HepG2 (cell line): ENCODE measurements at regions not wholly inside any gene's neighbourhood (a gene's known extent, or its start where the extent isn't known, plus 50 kb on each side); places are given as distances from the start of the nearest gene placed in this dataset.

Experiments
- ATAC-seq: fragments of 200-7000 bp; cut with Tn5 transposase; 3 replicates; pipeline ENCODE4 v1.9.1; 2020; ENCODE audit warnings: mild to moderate bottlenecking, moderate library complexity
- BruUV-seq: library from RNA; stranded (reverse); fragments of 400-500 nt; replicated peaks from 2 replicates; lab custom pipeline; 2021; lab: Mats Ljungman, UMichigan
- CTCF ChIA-PET: fragments of 300-600 bp; formaldehyde crosslinking; extraction: SDS; loops from one replicate; lab custom pipeline; 2021; ENCODE audit warnings: low total read pairs, inconsistent platforms, low intra/inter-chr PET ratio; lab: Yijun Ruan, JAX
- POLR2A ChIA-PET: fragments of 350-600 bp; sonication (Branson Sonifier 250); formaldehyde crosslinking; loops from one replicate; lab custom pipeline; 2020; ENCODE audit warnings: antibody characterized with exemption, inconsistent platforms; lab: Yijun Ruan, JAX
- DNase-seq: peaks from one replicate; pipeline ENCODE4 v3.0.0-alpha.2; 2015; ENCODE audit warnings: low spot score
- FAIRE-seq: peaks from 3 replicates; lab custom pipeline; 2011; peaks lifted over from hg19 to GRCh38; lab: Jason Lieb, UNC
- H2AFZ ChIP-seq: one replicate; pipeline ENCODE4 v1.6.1; 2011; ENCODE audit warnings: low read length, inconsistent platforms
- H3K27ac ChIP-seq: fragments of 300-600 bp; 3 replicates; pipeline ENCODE4 v1.8.0; 2011; ENCODE audit warnings: mixed run types, mild to moderate bottlenecking, mixed read lengths, low read length, inconsistent platforms; ENCODE audit not compliant: insufficient read depth; ENCODE audit errors: extremely low read length
- H3K27me3 ChIP-seq, 2 experiments: fragments of 200-600 bp in 1 of 2; 2 replicates in 1 of 2; 3 replicates in 1 of 2; pipeline versions ENCODE4 v1.6.0 to v1.8.0; 2011; ENCODE audit warnings: low read length in 2 of 2, mild to moderate bottlenecking in 2 of 2, moderate library complexity in 2 of 2, inconsistent platforms in 1 of 2; ENCODE audit not compliant: insufficient read depth in 2 of 2, control insufficient read depth in 1 of 2
- H3K36me3 ChIP-seq, 2 experiments: fragments of 200-600 bp in 1 of 2; replicated peaks in 1 of 2; 2 replicates in 1 of 2; 3 replicates in 1 of 2; pipeline versions ENCODE4 v1.5.1 to v1.8.0; 2011; ENCODE audit warnings: low read length in 2 of 2, inconsistent platforms in 1 of 2; ENCODE audit not compliant: insufficient read depth in 2 of 2, control insufficient read depth in 1 of 2
- H3K4me1 ChIP-seq: 2 replicates; pipeline ENCODE4 v1.5.1; 2012; ENCODE audit warnings: low read length, inconsistent platforms; ENCODE audit not compliant: insufficient read depth
- H3K4me2 ChIP-seq: 2 replicates; pipeline ENCODE4 v1.6.0; 2011; ENCODE audit warnings: low read depth, low read length, inconsistent platforms
- H3K4me3 ChIP-seq, 3 experiments: fragments of 200-600 bp in 1 of 3; sonication (generic), shearing (Covaris generic) in 1 of 3; replicated peaks in 1 of 3; 2 replicates each; pipeline ENCODE4 v1.5.1; 2011 to 2016; ENCODE audit warnings: low read length in 3 of 3, inconsistent platforms in 2 of 3, low read depth in 2 of 3, mild to moderate bottlenecking in 2 of 3, control low read depth in 1 of 3, mixed read lengths in 1 of 3; ENCODE audit not compliant: insufficient read depth in 1 of 3
- H3K79me2 ChIP-seq: one replicate; pipeline ENCODE4 v1.6.1; 2011; ENCODE audit warnings: low read length, inconsistent platforms; ENCODE audit not compliant: insufficient read depth
- H3K9ac ChIP-seq: 2 replicates; pipeline ENCODE4 v1.6.0; 2011; ENCODE audit warnings: mild to moderate bottlenecking, low read depth, low read length, inconsistent platforms; ENCODE audit not compliant: insufficient read depth
- H3K9me3 ChIP-seq: 2 replicates; pipeline ENCODE4 v1.5.1; 2012; ENCODE audit warnings: mild to moderate bottlenecking, low read length
- H4K20me1 ChIP-seq: 2 replicates; pipeline ENCODE4 v1.6.0; 2011; ENCODE audit warnings: inconsistent platforms, mild to moderate bottlenecking, low read length, moderate library complexity; ENCODE audit not compliant: insufficient read depth
- AGO1 ChIP-seq: fragments of 200-400 bp; formaldehyde crosslinking; IDR thresholded peaks from 2 replicates; pipeline ENCODE4 v1.6.1; 2017; ENCODE audit warnings: mild to moderate bottlenecking, low read depth, low read length, moderate library complexity; ENCODE audit not compliant: poor library complexity, severe bottlenecking
- LCORL ChIP-seq, 2 experiments: fragments of 450-650 bp in 1 of 2; sonication (generic) in 1 of 2; formaldehyde crosslinking in 1 of 2; IDR thresholded peaks; 2 replicates each; pipeline versions ENCODE4 v1.5.0 to v1.6.1; 2017 to 2020; ENCODE audit warnings: antibody characterized with exemption in 1 of 2, missing genetic modification reagents in 1 of 2
- MXD4 ChIP-seq: IDR thresholded peaks from 2 replicates; pipeline ENCODE4 v1.6.1; 2016; ENCODE audit warnings: mild to moderate bottlenecking, missing biosample characterization, missing genetic modification reagents
- NFKB2 ChIP-seq: sonication (generic); formaldehyde crosslinking; IDR thresholded peaks from 2 replicates; pipeline ENCODE4 v1.4.0; 2020; ENCODE audit warnings: missing genetic modification reagents, borderline replicate concordance
- ZNF205 ChIP-seq: IDR thresholded peaks from 2 replicates; pipeline ENCODE4 v1.6.1; 2018; ENCODE audit warnings: missing biosample characterization, missing genetic modification reagents
- ZNF44 ChIP-seq: sonication (generic); formaldehyde crosslinking; IDR thresholded peaks from 2 replicates; pipeline ENCODE4 v1.5.1; 2020; ENCODE audit warnings: mild to moderate bottlenecking, missing genetic modification reagents
- ZNF773 ChIP-seq: sonication (generic); formaldehyde crosslinking; IDR thresholded peaks from 2 replicates; pipeline ENCODE4 v1.4.0; 2020; ENCODE audit warnings: missing genetic modification reagents, borderline replicate concordance
- in situ Hi-C: cut with HindIII; loops from 2 replicates; pipeline ENCODE4 v1.10.0; 2017; ENCODE audit warnings: low pct_unique_long_range_greater_than_20kb; ENCODE audit not compliant: extremely low pct_ligation_motif_present
- intact Hi-C: fragments of 100-400 bp; cut with micrococcal nuclease; formaldehyde crosslinking; loops from one replicate; pipeline ENCODE4 v1.10.0; 2022; ENCODE audit not compliant: unreplicated experiment
- TF ChIP-seq, protein P1 (sequence below): sonication (generic); formaldehyde crosslinking; IDR thresholded peaks from 2 replicates; pipeline ENCODE4 v1.8.1; 2023; ENCODE audit warnings: mild to moderate bottlenecking, missing genetic modification reagents, borderline replicate concordance
- TF ChIP-seq, protein P2 (sequence below): sonication (generic); formaldehyde crosslinking; IDR thresholded peaks from 2 replicates; pipeline ENCODE4 v1.5.0; 2020; ENCODE audit warnings: mild to moderate bottlenecking, missing genetic modification reagents, moderate library complexity

GRCh38 chr3:72118628-72119027, 333.7 kb upstream of the PROK2 start:
- ATAC-seq, result no peak
- H2AFZ ChIP-seq, result no peak overlapping the region
- intact Hi-C loops (no loop called here), in situ Hi-C loops (no loop called here)
- FAIRE-seq, result no peak
- CTCF ChIA-PET, result no interaction called here
- TF ChIP-seq AGO1, result no peak
- no peak for TF ChIP-seq ZNF205 (CRISPR knock-in tag)
- TF ChIP-seq ZNF44 (CRISPR knock-in tag), result no peak
- TF ChIP-seq ZNF773 (CRISPR knock-in tag), result no peak
- TF ChIP-seq NFKB2, result no peak
- no peak for TF ChIP-seq LCORL (IDR thresholded peaks at IDR 0.05)
- no peak for TF ChIP-seq LCORL (CRISPR knock-in tag; IDR thresholded peaks at IDR 0.05)
- no peak for TF ChIP-seq MXD4
- TF ChIP-seq, protein P1, sequence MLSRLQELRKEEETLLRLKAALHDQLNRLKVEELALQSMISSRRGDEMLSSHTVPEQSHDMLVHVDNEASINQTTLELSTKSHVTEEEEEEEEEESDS (CRISPR knock-in tag), result no peak
- TF ChIP-seq, protein P2, sequence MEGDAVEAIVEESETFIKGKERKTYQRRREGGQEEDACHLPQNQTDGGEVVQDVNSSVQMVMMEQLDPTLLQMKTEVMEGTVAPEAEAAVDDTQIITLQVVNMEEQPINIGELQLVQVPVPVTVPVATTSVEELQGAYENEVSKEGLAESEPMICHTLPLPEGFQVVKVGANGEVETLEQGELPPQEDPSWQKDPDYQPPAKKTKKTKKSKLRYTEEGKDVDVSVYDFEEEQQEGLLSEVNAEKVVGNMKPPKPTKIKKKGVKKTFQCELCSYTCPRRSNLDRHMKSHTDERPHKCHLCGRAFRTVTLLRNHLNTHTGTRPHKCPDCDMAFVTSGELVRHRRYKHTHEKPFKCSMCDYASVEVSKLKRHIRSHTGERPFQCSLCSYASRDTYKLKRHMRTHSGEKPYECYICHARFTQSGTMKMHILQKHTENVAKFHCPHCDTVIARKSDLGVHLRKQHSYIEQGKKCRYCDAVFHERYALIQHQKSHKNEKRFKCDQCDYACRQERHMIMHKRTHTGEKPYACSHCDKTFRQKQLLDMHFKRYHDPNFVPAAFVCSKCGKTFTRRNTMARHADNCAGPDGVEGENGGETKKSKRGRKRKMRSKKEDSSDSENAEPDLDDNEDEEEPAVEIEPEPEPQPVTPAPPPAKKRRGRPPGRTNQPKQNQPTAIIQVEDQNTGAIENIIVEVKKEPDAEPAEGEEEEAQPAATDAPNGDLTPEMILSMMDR, result no peak
- TF ChIP-seq, all 625 proteins: peak for 0
- Histone ChIP-seq H3K36me3 (no peaks in the 10 kb centered on the region), H3K4me1 (peaks cover 21% of the 10 kb centered on the region), H3K9me3 (no peaks in the 10 kb centered on the region), H3K79me2 (no peaks in the 10 kb centered on the region), H3K4me3 (no peak overlapping the region), H3K9ac (no peak overlapping the region), H3K27ac (no peak overlapping the region), H3K4me2 (no peak overlapping the region), H4K20me1 (no peaks in the 10 kb centered on the region), H3K27me3 (no peaks in the 10 kb centered on the region)
- POLR2A ChIA-PET, result no interaction called here
- no TSS peak for BruUV-seq
- no peak for DNase-seq
